Panc1 (cell line): ENCODE measurements at regions not wholly inside any gene's neighbourhood (a gene's known extent, or its start where the extent isn't known, plus 50 kb on each side); places are given as distances from the start of the nearest gene placed in this dataset.

Source experiments
- ATAC-seq: fragments of 200-7000 bp; cut with Tn5 transposase; 2 replicates; pipeline ENCODE4 v1.9.1; 2020; ENCODE audit warnings: mild to moderate bottlenecking, moderate library complexity
- BruUV-seq: library from RNA; stranded (reverse); fragments of 400-500 nt; replicated peaks from 2 replicates; lab custom pipeline; 2021; lab: Mats Ljungman, UMichigan
- CTCF ChIA-PET: fragments of 300-600 bp; sonication (Branson Sonifier 250); formaldehyde crosslinking; loops from one replicate; lab custom pipeline; 2022; ENCODE audit warnings: antibody characterized with exemption; lab: Charles Lee
- POLR2A ChIA-PET: fragments of 300-600 bp; sonication (Branson Sonifier 250); formaldehyde crosslinking; loops from one replicate; lab custom pipeline; 2022; ENCODE audit warnings: antibody characterized with exemption; lab: Charles Lee
- DNase-seq: peaks from one replicate; pipeline ENCODE4 v3.0.0-alpha.2; 2010; ENCODE audit warnings: low read depth, low spot score
- H3K27ac ChIP-seq: 2 replicates; pipeline ENCODE4 v1.5.1; 2011; ENCODE audit warnings: mild to moderate bottlenecking, low read length, inconsistent platforms
- H3K27me3 ChIP-seq: fragments of 200-500 bp; sonication (Bioruptor generic); 2 replicates; pipeline ENCODE4 v1.6.0; 2014; ENCODE audit warnings: low read length, inconsistent platforms; ENCODE audit not compliant: control insufficient read depth, insufficient read depth
- H3K36me3 ChIP-seq: fragments of 200-500 bp; sonication (Bioruptor generic); 2 replicates; pipeline ENCODE4 v1.5.1; 2014; ENCODE audit warnings: inconsistent platforms, mild to moderate bottlenecking, low read length, moderate library complexity; ENCODE audit not compliant: control insufficient read depth, insufficient read depth
- H3K4me1 ChIP-seq: 2 replicates; pipeline ENCODE4 v1.5.1; 2011; ENCODE audit warnings: inconsistent platforms, mild to moderate bottlenecking, low read length, moderate library complexity; ENCODE audit not compliant: control insufficient read depth, insufficient read depth
- H3K4me3 ChIP-seq, 2 experiments: 2 replicates each; pipeline ENCODE4 v1.5.1; 2011 to 2012; ENCODE audit warnings: low read depth in 2 of 2, low read length in 2 of 2, mild to moderate bottlenecking in 2 of 2, inconsistent platforms in 1 of 2, moderate library complexity in 1 of 2
- H3K9me3 ChIP-seq: fragments of 200-500 bp; sonication (Bioruptor generic); 2 replicates; pipeline ENCODE4 v1.5.1; 2014; ENCODE audit warnings: low read depth, mild to moderate bottlenecking, inconsistent platforms, low read length, moderate library complexity; ENCODE audit not compliant: control insufficient read depth, insufficient read depth
- POLR2AphosphoS5 ChIP-seq: IDR thresholded peaks from 2 replicates; pipeline ENCODE4 v1.6.1; 2012; ENCODE audit warnings: mild to moderate bottlenecking, low read depth, low read length, moderate library complexity
- REST ChIP-seq, 2 experiments: IDR thresholded peaks; 2 replicates each; pipeline ENCODE4 v1.6.1; 2011 to 2012; ENCODE audit warnings: low read depth in 2 of 2, control low read depth in 1 of 2, low read length in 1 of 2, mild to moderate bottlenecking in 1 of 2, moderate library complexity in 1 of 2; ENCODE audit not compliant: insufficient read depth in 1 of 2
- SIN3A ChIP-seq: IDR thresholded peaks from 2 replicates; pipeline ENCODE4 v1.6.1; 2012; ENCODE audit warnings: low read depth, mild to moderate bottlenecking, low read length, moderate library complexity, borderline replicate concordance; ENCODE audit not compliant: insufficient read depth
- TCF7L2 ChIP-seq: IDR thresholded peaks from 2 replicates; pipeline ENCODE4 v1.6.1; 2011; ENCODE audit warnings: mild to moderate bottlenecking, low read depth, low read length, inconsistent platforms
- in situ Hi-C: cut with HindIII; loops from 2 replicates; pipeline ENCODE4 v1.10.0; 2016; ENCODE audit warnings: low sequenced_read_pairs, low pct_unique_long_range_greater_than_20kb
- intact Hi-C: fragments of 100-400 bp; cut with micrococcal nuclease; formaldehyde crosslinking; loops from one replicate; pipeline ENCODE4 v1.10.0; 2022; ENCODE audit not compliant: unreplicated experiment
- TF ChIP-seq, protein P1 (sequence below): fragments of 450-650 bp; IDR thresholded peaks from 2 replicates; pipeline ENCODE4 v1.5.1; 2017; ENCODE audit warnings: mild to moderate bottlenecking

DNA sequence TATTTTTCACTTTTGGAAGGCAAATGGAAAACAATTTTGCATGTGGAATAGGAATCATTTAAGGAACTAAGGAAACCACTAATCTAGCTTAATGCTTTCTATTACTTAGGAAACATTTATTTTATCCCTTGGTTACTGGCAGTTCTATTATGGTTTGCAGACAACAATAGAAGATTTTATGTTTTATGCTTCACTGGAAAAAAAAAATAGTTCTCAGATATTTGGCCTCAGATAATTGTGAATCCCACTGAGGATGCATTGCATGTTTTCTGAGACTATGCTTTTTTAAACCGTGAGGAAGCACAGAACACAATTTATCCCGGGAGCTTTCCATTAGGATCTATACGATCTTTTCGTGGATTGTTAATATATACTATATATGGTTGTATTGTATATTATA lies 356.9 kb downstream of the CSNK1G3 start:
- H3K9me3 ChIP-seq = no peaks in the 10 kb centered on the region
- POLR2A ChIA-PET = no interaction called here
- no TSS peak for BruUV-seq
- ATAC-seq (no peak), DNase-seq (no peak)
- H3K4me1 ChIP-seq = peaks cover 2% of the 10 kb centered on the region; the same call in 1 of the 2 replicates
- CTCF ChIA-PET = interaction anchor here (0.7 kb wide), 1 partner anchor 288 kb away, joined by 3 read pairs; no protein-coding TSS in a partner anchor
- TF ChIP-seq REST (IDR thresholded peaks at IDR 0.05; ENCODE audit: insufficient read depth in 1 of 2, low read depth in 2 of 2, low read length in 1 of 2) = no peak
- TF ChIP-seq TCF7L2 = no peak
- no peak for TF ChIP-seq POLR2AphosphoS5
- TF ChIP-seq, protein P1, sequence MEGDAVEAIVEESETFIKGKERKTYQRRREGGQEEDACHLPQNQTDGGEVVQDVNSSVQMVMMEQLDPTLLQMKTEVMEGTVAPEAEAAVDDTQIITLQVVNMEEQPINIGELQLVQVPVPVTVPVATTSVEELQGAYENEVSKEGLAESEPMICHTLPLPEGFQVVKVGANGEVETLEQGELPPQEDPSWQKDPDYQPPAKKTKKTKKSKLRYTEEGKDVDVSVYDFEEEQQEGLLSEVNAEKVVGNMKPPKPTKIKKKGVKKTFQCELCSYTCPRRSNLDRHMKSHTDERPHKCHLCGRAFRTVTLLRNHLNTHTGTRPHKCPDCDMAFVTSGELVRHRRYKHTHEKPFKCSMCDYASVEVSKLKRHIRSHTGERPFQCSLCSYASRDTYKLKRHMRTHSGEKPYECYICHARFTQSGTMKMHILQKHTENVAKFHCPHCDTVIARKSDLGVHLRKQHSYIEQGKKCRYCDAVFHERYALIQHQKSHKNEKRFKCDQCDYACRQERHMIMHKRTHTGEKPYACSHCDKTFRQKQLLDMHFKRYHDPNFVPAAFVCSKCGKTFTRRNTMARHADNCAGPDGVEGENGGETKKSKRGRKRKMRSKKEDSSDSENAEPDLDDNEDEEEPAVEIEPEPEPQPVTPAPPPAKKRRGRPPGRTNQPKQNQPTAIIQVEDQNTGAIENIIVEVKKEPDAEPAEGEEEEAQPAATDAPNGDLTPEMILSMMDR = no peak
- no peak for TF ChIP-seq SIN3A
- no peak overlapping the region for H3K4me3 ChIP-seq
- intact Hi-C loops = no loop called here
- no peaks in the 10 kb centered on the region for H3K27me3 ChIP-seq
- in situ Hi-C loops = no loop called here
- H3K27ac ChIP-seq = no peak overlapping the region
- H3K36me3 ChIP-seq = no peaks in the 10 kb centered on the region; the same call in 1 of the 2 replicates

DNA sequence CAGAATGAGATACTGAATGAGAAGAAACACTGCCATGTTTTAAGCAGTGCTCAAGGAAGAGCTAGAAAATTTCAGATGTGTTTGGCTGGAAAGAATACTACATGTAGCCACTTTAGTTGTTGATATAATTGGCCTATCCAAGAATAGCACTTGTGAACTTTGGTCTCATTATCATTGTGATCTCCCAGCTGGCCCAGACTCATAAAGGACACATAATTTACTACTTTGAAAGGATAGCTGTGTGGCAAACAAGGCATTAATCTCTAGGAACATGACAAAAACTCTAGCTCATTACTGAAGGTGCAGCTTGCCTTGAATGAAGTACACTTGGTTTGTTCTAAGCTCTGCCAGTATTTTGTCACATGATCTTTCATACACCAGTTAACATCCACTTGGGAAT lies 356.3 kb downstream of the CSNK1G3 start:
- Histone ChIP-seq H3K27ac (no peak overlapping the region), H3K9me3 (no peaks in the 10 kb centered on the region), H3K4me3 (no peak overlapping the region), H3K27me3 (no peaks in the 10 kb centered on the region), H3K36me3 (no peaks in the 10 kb centered on the region; the same call in 1 of the 2 replicates), H3K4me1 (no peaks in the 10 kb centered on the region)
- in situ Hi-C loops = no loop called here
- ATAC-seq (no peak), DNase-seq (no peak)
- no TSS peak for BruUV-seq
- TF ChIP-seq REST (IDR thresholded peaks at IDR 0.05; ENCODE audit: insufficient read depth in 1 of 2, low read depth in 2 of 2, low read length in 1 of 2) = no peak
- TF ChIP-seq, protein P1 = no peak
- no peak for TF ChIP-seq SIN3A
- no peak for TF ChIP-seq TCF7L2
- TF ChIP-seq POLR2AphosphoS5 = no peak
- POLR2A ChIA-PET = no interaction called here
- intact Hi-C loops = no loop called here
- CTCF ChIA-PET = interaction anchor here (0.7 kb wide), 1 partner anchor 287 kb away, joined by 3 read pairs; no protein-coding TSS in a partner anchor
